ENCODE measurements at regions not wholly inside any gene's neighbourhood (a gene's known extent, or its start where the extent isn't known, plus 50 kb on each side); places are given as distances from the start of the nearest gene placed in this dataset.

GRCh38 chr11:120035756-120036155, 102.2 kb downstream of the TRIM29 start:
- no peak overlapping the region for H3K27ac ChIP-seq (ENCODE audit: low read length)
- no peaks in the 10 kb centered on the region for H3K27me3 ChIP-seq (ENCODE audit: insufficient read depth, low read depth, low read length)
- no peaks in the 10 kb centered on the region for H4K20me1 ChIP-seq (ENCODE audit: insufficient read depth)
- H3K9me3 ChIP-seq (ENCODE audit: low read length): no peaks in the 10 kb centered on the region
- H3K9ac ChIP-seq (ENCODE audit: low read length): no peak overlapping the region
- TF ChIP-seq, protein P1, sequence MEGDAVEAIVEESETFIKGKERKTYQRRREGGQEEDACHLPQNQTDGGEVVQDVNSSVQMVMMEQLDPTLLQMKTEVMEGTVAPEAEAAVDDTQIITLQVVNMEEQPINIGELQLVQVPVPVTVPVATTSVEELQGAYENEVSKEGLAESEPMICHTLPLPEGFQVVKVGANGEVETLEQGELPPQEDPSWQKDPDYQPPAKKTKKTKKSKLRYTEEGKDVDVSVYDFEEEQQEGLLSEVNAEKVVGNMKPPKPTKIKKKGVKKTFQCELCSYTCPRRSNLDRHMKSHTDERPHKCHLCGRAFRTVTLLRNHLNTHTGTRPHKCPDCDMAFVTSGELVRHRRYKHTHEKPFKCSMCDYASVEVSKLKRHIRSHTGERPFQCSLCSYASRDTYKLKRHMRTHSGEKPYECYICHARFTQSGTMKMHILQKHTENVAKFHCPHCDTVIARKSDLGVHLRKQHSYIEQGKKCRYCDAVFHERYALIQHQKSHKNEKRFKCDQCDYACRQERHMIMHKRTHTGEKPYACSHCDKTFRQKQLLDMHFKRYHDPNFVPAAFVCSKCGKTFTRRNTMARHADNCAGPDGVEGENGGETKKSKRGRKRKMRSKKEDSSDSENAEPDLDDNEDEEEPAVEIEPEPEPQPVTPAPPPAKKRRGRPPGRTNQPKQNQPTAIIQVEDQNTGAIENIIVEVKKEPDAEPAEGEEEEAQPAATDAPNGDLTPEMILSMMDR (IDR thresholded peaks at IDR 0.05; ENCODE audit: poor library complexity, severe bottlenecking): no peak
- H3K79me2 ChIP-seq (replicated peaks; ENCODE audit: insufficient read depth, low read length): no peaks in the 10 kb centered on the region
- no peaks in the 10 kb centered on the region for H3K9me2 ChIP-seq (ENCODE audit: insufficient read depth, low read length)
- H3K4me2 ChIP-seq (ENCODE audit: low read length): no peak overlapping the region
- no peak overlapping the region for H3K4me3 ChIP-seq (ENCODE audit: low read length)
- H2AFZ ChIP-seq (ENCODE audit: low read depth, low read length): no peak overlapping the region
- no peaks in the 10 kb centered on the region for H3K36me3 ChIP-seq (ENCODE audit: insufficient read depth, low read length)
- H3F3A ChIP-seq (ENCODE audit: insufficient read depth, low read length, poor library complexity, severe bottlenecking): no peaks in the 10 kb centered on the region

DNA sequence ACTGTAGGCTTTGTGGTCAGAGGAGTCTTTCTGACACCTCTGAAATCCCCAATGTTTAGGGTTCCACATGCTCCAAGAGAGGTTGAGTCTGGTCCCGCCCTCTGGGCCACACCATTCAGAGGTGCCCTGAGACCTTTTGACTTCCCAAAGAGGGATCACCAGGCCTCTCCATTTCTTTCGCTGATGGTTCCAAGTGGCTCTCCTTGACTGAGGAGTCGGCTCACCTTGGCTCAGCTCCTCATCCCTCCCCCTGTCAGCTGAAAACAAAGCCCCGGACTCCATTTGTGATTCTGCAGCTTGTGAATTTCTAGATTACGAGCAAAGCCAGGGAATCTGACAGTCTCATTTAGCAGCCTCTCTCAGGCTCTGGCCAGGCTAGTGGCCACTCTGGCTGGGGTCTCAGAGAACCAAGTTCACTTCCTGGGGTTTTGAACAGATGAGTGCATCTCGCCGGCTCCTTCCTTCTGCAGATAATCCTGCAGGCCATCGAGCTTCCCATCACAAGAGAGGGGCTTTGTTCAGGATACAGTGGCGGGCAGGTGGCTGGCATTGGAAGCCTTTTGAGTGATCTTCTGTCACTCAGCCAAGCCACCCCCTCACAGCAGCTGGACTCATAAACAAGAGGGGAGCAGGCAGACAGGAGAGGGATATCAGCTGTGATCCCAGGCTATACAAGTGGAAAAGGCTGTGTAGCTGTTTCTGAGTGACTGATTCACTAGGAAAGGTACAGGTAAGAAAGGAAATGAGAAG, 102.9 kb downstream of the TRIM29 start:
- H3K4me3 ChIP-seq (ENCODE audit: low read length): no peak overlapping the region
- H3K4me2 ChIP-seq (ENCODE audit: low read length): no peak overlapping the region
- H3K27ac ChIP-seq (ENCODE audit: low read length): no peak overlapping the region
- no peaks in the 10 kb centered on the region for H3F3A ChIP-seq (ENCODE audit: insufficient read depth, low read length, poor library complexity, severe bottlenecking)
- H3K79me2 ChIP-seq (replicated peaks; ENCODE audit: insufficient read depth, low read length): no peaks in the 10 kb centered on the region
- H3K27me3 ChIP-seq (ENCODE audit: insufficient read depth, low read depth, low read length): no peaks in the 10 kb centered on the region
- TF ChIP-seq, protein P1 (IDR thresholded peaks at IDR 0.05; ENCODE audit: poor library complexity, severe bottlenecking): no peak
- TF ChIP-seq, protein P2, sequence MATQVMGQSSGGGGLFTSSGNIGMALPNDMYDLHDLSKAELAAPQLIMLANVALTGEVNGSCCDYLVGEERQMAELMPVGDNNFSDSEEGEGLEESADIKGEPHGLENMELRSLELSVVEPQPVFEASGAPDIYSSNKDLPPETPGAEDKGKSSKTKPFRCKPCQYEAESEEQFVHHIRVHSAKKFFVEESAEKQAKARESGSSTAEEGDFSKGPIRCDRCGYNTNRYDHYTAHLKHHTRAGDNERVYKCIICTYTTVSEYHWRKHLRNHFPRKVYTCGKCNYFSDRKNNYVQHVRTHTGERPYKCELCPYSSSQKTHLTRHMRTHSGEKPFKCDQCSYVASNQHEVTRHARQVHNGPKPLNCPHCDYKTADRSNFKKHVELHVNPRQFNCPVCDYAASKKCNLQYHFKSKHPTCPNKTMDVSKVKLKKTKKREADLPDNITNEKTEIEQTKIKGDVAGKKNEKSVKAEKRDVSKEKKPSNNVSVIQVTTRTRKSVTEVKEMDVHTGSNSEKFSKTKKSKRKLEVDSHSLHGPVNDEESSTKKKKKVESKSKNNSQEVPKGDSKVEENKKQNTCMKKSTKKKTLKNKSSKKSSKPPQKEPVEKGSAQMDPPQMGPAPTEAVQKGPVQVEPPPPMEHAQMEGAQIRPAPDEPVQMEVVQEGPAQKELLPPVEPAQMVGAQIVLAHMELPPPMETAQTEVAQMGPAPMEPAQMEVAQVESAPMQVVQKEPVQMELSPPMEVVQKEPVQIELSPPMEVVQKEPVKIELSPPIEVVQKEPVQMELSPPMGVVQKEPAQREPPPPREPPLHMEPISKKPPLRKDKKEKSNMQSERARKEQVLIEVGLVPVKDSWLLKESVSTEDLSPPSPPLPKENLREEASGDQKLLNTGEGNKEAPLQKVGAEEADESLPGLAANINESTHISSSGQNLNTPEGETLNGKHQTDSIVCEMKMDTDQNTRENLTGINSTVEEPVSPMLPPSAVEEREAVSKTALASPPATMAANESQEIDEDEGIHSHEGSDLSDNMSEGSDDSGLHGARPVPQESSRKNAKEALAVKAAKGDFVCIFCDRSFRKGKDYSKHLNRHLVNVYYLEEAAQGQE (IDR thresholded peaks at IDR 0.05; ENCODE audit: borderline replicate concordance): no peak
- TF ChIP-seq MXI1 (conservative IDR thresholded peaks at IDR 0.05; ENCODE audit: poor library complexity, severe bottlenecking) (no peak), SMC3 (conservative IDR thresholded peaks at IDR 0.05; ENCODE audit: poor library complexity) (no peak)
- no peaks in the 10 kb centered on the region for H3K9me2 ChIP-seq (ENCODE audit: insufficient read depth, low read length)
- no peak overlapping the region for H3K9ac ChIP-seq (ENCODE audit: low read length)
- H3K9me3 ChIP-seq (ENCODE audit: low read length): no peaks in the 10 kb centered on the region
- no peak overlapping the region for H2AFZ ChIP-seq (ENCODE audit: low read depth, low read length)
- no peaks in the 10 kb centered on the region for H3K36me3 ChIP-seq (ENCODE audit: insufficient read depth, low read length)
- no peaks in the 10 kb centered on the region for H4K20me1 ChIP-seq (ENCODE audit: insufficient read depth)
